ENCODE measurements at regions not wholly inside any gene's neighbourhood (a gene's known extent, or its start where the extent isn't known, plus 50 kb on each side); places are given as distances from the start of the nearest gene placed in this dataset.

DNA sequence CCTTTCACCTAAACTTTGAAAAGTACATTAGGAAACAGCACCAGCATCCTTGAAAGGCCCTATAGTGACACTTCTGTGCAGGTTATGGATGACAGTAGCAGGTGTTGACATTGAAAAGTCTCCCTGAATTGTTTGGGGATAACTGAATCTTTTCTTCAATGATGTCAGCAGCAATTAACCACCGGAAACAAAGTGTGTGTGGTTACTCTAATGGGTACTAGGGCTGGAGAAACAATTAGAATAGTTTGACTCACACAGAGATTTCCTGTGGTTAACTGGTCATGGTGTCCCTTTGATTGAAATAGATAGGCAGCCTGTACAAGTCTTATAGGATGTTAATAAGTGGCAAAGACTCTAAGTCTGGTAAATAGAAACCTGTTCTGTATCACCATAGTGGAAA lies 189.1 kb downstream of the TBX18 start:
- BruUV-seq (replicated peaks) = no TSS peak
- 6% methylated on average over 1 of the region's 1 CpG for WGBS (ENCODE audit: insufficient coverage, low coverage, missing lambda C conversion rate)
- Histone ChIP-seq H3K9ac (ENCODE audit: insufficient read depth in 1 of 2, low read depth in 2 of 2, low read length in 2 of 2) (no peak overlapping the region), H3K36me3 (ENCODE audit: control insufficient read depth, insufficient read depth, low read length) (no peaks in the 10 kb centered on the region), H3K9me1 (ENCODE audit: control insufficient read depth, insufficient read depth, low read length) (no peaks in the 10 kb centered on the region), H3K4me1 (replicated peaks in 1 of 2; ENCODE audit: control insufficient read depth in 2 of 2, insufficient read depth in 2 of 2, low read length in 2 of 2) (no peaks in the 10 kb centered on the region), H3K9me3 (replicated peaks; ENCODE audit: control insufficient read depth, insufficient read depth, low read depth, low read length) (no peaks in the 10 kb centered on the region), H2AFZ (ENCODE audit: low read depth, low read length) (no peak overlapping the region), H3K4me3 (no peak overlapping the region), H3K4me2 (ENCODE audit: insufficient read depth, low read length) (no peak overlapping the region), H3K79me2 (ENCODE audit: control insufficient read depth, insufficient read depth, low read length) (no peaks in the 10 kb centered on the region), H3K27ac (ENCODE audit: extremely low read depth, low read depth, low read length) (no peak overlapping the region), H4K20me1 (replicated peaks; ENCODE audit: control insufficient read depth, insufficient read depth, low read length) (no peaks in the 10 kb centered on the region), H3K27me3 (ENCODE audit: control insufficient read depth in 2 of 2, insufficient read depth in 2 of 2, low read length in 2 of 2) (no peaks in the 10 kb centered on the region)
- ChIA-PET CTCF (ENCODE audit: low intra/inter-chr PET ratio) (no interaction called here), POLR2A (no interaction called here)
- in situ Hi-C loops (cut with MboI) = no loop called here
- FAIRE-seq (no peak), DNase-seq (ENCODE audit: extremely low read depth in 1 of 4, low spot score in 3 of 4) (no peak), ATAC-seq (no peak)
- no peak for TF ChIP-seq ETS2 (tag; IDR thresholded peaks at IDR 0.05; ENCODE audit: borderline replicate concordance, poor library complexity, severe bottlenecking)
- peak; percentile 65 for TF ChIP-seq FOSL1 (tag; conservative IDR thresholded peaks at IDR 0.05)
- peak; percentile 56; the same call in 1 of the 2 replicates for TF ChIP-seq SOX6 (IDR thresholded peaks at IDR 0.05)
- TF ChIP-seq HMBOX1 (IDR thresholded peaks at IDR 0.05) = 0 out of 2 replicates have a peak, but pooled peaks have one; percentile 16
- intact Hi-C loops (cut with micrococcal nuclease) = no loop called here

GRCh38 chr6:84569882-84570281 lies 194.5 kb downstream of the TBX18 start:
- H3K79me2 ChIP-seq (ENCODE audit: control insufficient read depth, insufficient read depth, low read length) = no peaks in the 10 kb centered on the region
- ATAC-seq = no peak
- no peaks in the 10 kb centered on the region for H4K20me1 ChIP-seq (replicated peaks; ENCODE audit: control insufficient read depth, insufficient read depth, low read length)
- ChIA-PET CTCF (ENCODE audit: low intra/inter-chr PET ratio) (no interaction called here), POLR2A (no interaction called here)
- no peaks in the 10 kb centered on the region for H3K4me1 ChIP-seq (replicated peaks in 1 of 2; ENCODE audit: control insufficient read depth in 2 of 2, insufficient read depth in 2 of 2, low read length in 2 of 2)
- BruUV-seq (replicated peaks) = no TSS peak
- H3K4me3 ChIP-seq = no peak overlapping the region
- no peaks in the 10 kb centered on the region for H3K27me3 ChIP-seq (ENCODE audit: control insufficient read depth in 2 of 2, insufficient read depth in 2 of 2, low read length in 2 of 2)
- in situ Hi-C loops (cut with MboI) (no loop called here), intact Hi-C loops (cut with micrococcal nuclease) (loop anchor here (5.0 kb wide), 1 partner anchor 143 kb away; no protein-coding TSS in a partner anchor)
- no peak overlapping the region for H3K9ac ChIP-seq (ENCODE audit: insufficient read depth in 1 of 2, low read depth in 2 of 2, low read length in 2 of 2)
- H3K9me3 ChIP-seq (replicated peaks; ENCODE audit: control insufficient read depth, insufficient read depth, low read depth, low read length) = no peaks in the 10 kb centered on the region
- H3K9me1 ChIP-seq (ENCODE audit: control insufficient read depth, insufficient read depth, low read length) = no peaks in the 10 kb centered on the region
- no peak overlapping the region for H2AFZ ChIP-seq (ENCODE audit: low read depth, low read length)
- H3K4me2 ChIP-seq (ENCODE audit: insufficient read depth, low read length) = no peak overlapping the region
- no peak for DNase-seq (ENCODE audit: extremely low read depth in 1 of 4, low spot score in 3 of 4)
- FAIRE-seq = no peak
- H3K27ac ChIP-seq (ENCODE audit: extremely low read depth, low read depth, low read length) = no peak overlapping the region
- no peak for TF ChIP-seq HMG20A (CRISPR knock-in tag; conservative IDR thresholded peaks at IDR 0.05)
- H3K36me3 ChIP-seq (ENCODE audit: control insufficient read depth, insufficient read depth, low read length) = no peaks in the 10 kb centered on the region

All from K562 (cell line).